Omental fat pad (tissue), 3 donors: ENCODE measurements at regions not wholly inside any gene's neighbourhood (a gene's known extent, or its start where the extent isn't known, plus 50 kb on each side); places are given as distances from the start of the nearest gene placed in this dataset.

Experiments
- ATAC-seq: fragments of 150-250 bp; one replicate; pipeline ENCODE4 v1.9.1; 2016; ENCODE audit warnings: mild to moderate bottlenecking, moderate library complexity; ENCODE audit not compliant: low FRiP score
- DNase-seq: peaks from one replicate; pipeline ENCODE4 v3.0.0-alpha.2; 2019; ENCODE audit warnings: low spot score
- TF ChIP-seq, protein P1 (sequence below), 3 donors: fragments of 450-650 bp; IDR thresholded peaks; one replicate each; pipeline ENCODE4 v1.5.1; 2016 to 2017; ENCODE audit warnings: antibody characterized with exemption in 3 of 3, mild to moderate bottlenecking in 3 of 3, moderate library complexity in 2 of 3

DNA sequence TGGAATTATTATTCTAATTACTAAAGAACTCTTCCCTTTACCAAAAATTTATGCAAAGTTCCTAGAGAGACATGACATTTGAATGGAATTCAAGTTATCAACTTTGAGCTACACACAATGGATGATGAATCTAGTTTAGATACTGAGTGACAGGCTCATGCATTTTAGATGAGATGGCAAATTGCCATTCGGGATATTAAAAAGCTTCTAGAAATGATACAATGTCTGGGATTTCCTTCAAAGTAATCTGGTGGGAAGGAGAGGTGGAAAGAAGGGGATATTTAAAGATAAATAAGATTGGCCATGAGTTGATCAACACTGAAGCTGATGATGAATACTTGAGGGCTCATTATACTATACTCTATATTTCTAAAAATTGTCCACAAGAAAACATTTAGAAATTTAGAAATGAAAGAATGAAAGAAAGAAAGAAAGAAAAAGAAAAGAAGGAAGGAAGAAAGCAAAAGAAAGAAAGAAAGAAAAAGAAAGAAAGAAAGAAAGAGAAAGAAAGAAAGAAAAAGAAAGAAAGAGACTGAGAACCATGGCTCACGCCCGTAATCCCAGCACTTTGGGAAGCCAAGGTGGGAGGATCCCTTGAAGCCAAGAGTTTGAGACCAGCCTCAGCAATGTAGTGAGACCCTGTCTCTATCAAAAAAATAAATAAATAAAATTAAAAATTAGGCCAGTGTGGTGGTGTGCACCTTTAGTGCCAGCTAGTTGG is 62.6 kb upstream of the NEDD4L start:
- no peak for DNase-seq
- no peak for ATAC-seq

DNA sequence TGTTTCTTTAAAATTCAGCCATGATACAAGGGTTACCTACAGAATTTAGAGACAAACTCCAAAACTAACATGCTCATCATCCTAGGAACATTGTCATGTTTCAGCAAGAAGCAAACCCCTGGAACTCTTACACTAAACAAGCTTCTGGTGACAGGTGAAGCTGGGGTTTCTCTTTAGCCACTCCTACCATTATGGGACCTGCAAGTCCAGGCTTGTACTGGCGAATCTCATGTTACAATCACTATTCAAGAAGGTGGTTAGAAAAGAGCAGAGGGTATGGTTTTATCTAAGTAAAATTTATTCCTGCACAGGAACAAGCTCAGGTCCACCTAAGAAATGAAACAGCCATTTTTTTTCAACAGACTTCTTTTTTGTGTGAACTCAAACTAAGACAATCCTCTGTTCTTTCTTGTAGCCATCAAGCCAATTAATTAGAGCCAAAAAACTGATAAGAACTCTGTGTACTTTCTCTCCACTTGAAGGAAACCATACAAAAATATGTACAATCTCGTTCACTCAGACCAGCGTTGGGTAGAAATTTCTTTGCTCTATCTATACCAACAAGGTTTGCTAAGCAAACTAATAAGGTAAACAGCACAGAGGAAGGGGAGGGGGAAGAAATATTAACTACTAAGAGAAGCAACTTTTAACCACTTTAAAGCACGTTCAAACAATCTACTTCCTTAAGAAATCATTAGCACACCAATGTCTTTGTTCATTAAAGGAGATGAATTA is 63.3 kb upstream of the NEDD4L start:
- DNase-seq: no peak
- TF ChIP-seq, protein P1, sequence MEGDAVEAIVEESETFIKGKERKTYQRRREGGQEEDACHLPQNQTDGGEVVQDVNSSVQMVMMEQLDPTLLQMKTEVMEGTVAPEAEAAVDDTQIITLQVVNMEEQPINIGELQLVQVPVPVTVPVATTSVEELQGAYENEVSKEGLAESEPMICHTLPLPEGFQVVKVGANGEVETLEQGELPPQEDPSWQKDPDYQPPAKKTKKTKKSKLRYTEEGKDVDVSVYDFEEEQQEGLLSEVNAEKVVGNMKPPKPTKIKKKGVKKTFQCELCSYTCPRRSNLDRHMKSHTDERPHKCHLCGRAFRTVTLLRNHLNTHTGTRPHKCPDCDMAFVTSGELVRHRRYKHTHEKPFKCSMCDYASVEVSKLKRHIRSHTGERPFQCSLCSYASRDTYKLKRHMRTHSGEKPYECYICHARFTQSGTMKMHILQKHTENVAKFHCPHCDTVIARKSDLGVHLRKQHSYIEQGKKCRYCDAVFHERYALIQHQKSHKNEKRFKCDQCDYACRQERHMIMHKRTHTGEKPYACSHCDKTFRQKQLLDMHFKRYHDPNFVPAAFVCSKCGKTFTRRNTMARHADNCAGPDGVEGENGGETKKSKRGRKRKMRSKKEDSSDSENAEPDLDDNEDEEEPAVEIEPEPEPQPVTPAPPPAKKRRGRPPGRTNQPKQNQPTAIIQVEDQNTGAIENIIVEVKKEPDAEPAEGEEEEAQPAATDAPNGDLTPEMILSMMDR (IDR thresholded peaks at IDR 0.05): no peak
- ATAC-seq: no peak

More for the DNA sequence above, 62.6 kb upstream of the NEDD4L start:
- TF ChIP-seq, protein P1 (IDR thresholded peaks at IDR 0.05): no peak

GRCh38 chr18:57976230-57976773 is 67.7 kb upstream of the NEDD4L start:
- DNase-seq (no peak), ATAC-seq (no peak)
- TF ChIP-seq, protein P1 (IDR thresholded peaks at IDR 0.05): no peak

- TF ChIP-seq, protein P1 (IDR thresholded peaks at IDR 0.05): no peak
- no peak for DNase-seq
- no peak for ATAC-seq
These were observed 68.2 kb upstream of the NEDD4L start for GRCh38 chr18:57975805-57976204.

GRCh38 chr18:57974585-57975265 is 69.3 kb upstream of the NEDD4L start:
- TF ChIP-seq, protein P1 (IDR thresholded peaks at IDR 0.05): no peak
- DNase-seq: no peak

GRCh38 chr18:57973889-57974288 is 70.1 kb upstream of the NEDD4L start:
- no peak for DNase-seq
- TF ChIP-seq, protein P1 (IDR thresholded peaks at IDR 0.05): no peak
- no peak for ATAC-seq

More at GRCh38 chr18:57974585-57975265, 69.3 kb upstream of the NEDD4L start:
- ATAC-seq: no peak
